ENCODE measurements at regions not wholly inside any gene's neighbourhood (a gene's known extent, or its start where the extent isn't known, plus 50 kb on each side); places are given as distances from the start of the nearest gene placed in this dataset.

DNA sequence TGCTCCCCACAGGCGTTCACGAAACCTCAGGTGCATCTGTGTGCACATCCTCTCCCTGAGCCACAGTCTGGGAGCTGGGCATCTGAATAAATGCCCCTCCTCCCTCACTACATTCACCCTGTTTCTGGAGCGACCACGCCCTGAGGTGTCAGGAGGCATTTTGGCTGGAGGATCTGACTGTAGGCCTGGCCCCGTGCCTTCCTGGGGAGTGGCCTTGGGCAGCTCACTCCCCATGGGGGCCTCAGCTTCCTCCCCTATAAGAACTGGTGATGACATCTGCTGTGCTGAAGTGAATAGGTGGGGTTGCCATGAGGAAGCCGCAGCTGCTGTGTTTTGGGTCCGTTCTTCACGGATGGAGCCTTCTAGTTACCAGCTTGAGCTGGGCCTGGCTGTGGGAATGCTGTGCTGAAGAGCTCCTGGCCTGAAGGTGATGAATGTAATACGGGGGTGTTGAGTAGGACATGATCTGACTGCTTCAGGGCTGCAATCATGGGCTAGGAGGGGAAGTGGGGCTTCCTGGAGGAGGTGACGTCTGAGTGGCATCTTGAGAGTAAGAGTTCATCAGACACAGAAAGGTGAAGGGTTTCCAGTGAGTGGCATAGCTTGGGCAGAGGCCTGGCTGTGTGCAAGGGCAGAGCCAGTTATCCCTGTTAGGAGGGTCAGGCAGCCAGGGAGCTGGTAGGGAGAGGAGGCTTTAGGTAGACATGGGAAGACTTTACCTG, 58.2 kb downstream of the GLI2 start:
- DNase-seq (ENCODE audit: low read depth): no peak
- no peak for TF ChIP-seq CTCF (conservative IDR thresholded peaks at IDR 0.05; ENCODE audit: low read depth, low read length)
- no peak overlapping the region for H3K4me3 ChIP-seq (ENCODE audit: low read depth, low read length)

GRCh38 chr2:120794716-120795115, 59.0 kb downstream of the GLI2 start:
- TF ChIP-seq CTCF (conservative IDR thresholded peaks at IDR 0.05; ENCODE audit: low read depth, low read length): no peak
- DNase-seq (ENCODE audit: low read depth): no peak
- no peak overlapping the region for H3K4me3 ChIP-seq (ENCODE audit: low read depth, low read length)

- no peak for DNase-seq (ENCODE audit: low read depth)
- no peak for TF ChIP-seq CTCF (conservative IDR thresholded peaks at IDR 0.05; ENCODE audit: low read depth, low read length)
- H3K4me3 ChIP-seq (ENCODE audit: low read depth, low read length): no peak overlapping the region
Observed at GRCh38 chr2:120796094-120796493, 60.4 kb downstream of the GLI2 start.

DNA sequence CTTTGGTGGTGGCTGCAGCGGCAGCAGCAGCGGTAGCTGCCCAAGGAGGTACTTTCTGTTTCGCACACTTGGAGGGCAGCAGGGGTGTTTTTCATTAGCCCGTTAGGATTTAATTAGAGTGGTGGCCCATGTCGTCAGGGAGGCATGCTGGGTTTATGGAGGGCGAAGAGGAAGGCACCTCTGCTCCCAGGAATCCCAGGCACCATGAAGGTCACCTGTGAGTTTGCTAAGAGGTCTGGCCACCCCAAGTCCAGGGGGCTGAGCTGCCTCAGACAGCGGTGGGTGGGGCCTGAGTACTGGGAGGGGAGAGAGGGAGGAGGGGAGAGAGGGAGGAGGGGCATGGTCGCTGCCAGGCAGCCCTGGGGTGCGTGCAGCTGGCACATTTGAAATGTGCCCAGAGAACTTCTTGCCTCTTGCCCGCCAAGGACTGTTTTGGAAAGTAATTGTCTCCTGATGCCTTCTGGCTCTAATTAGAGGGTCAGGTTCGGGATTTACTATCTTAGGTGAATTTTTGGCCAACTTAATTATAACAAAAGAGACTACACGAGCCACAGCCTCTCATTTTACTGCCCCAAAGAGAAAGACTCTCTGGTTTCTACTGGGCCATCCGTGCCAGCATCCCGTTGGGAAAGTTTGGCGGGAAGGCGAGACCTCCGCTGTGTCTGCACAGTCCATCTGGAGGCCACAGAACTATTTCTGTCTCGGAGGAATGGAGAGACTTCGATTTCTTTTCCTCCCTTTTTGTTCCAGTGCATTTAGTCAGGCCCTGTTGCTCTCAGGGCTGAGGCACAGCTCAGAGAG, 62.0 kb downstream of the GLI2 start:
- H3K4me3 ChIP-seq (ENCODE audit: low read depth, low read length): no peak overlapping the region
- no peak for DNase-seq (ENCODE audit: low read depth)
- no peak for TF ChIP-seq CTCF (conservative IDR thresholded peaks at IDR 0.05; ENCODE audit: low read depth, low read length)

GRCh38 chr2:120798567-120799247, 63.0 kb downstream of the GLI2 start:
- TF ChIP-seq CTCF (conservative IDR thresholded peaks at IDR 0.05; ENCODE audit: low read depth, low read length): no peak
- no peak overlapping the region for H3K4me3 ChIP-seq (ENCODE audit: low read depth, low read length)
- no peak for DNase-seq (ENCODE audit: low read depth)

- H3K4me3 ChIP-seq (ENCODE audit: low read depth, low read length): no peak overlapping the region
- no peak for DNase-seq (ENCODE audit: low read depth)
- TF ChIP-seq CTCF (conservative IDR thresholded peaks at IDR 0.05; ENCODE audit: low read depth, low read length): no peak
Observed at GRCh38 chr2:120802158-120802557, 66.5 kb downstream of the GLI2 start.

Data from epithelial cell of proximal tubule (primary cell).